ENCODE measurements at regions not wholly inside any gene's neighbourhood (a gene's known extent, or its start where the extent isn't known, plus 50 kb on each side); places are given as distances from the start of the nearest gene placed in this dataset.

DNA sequence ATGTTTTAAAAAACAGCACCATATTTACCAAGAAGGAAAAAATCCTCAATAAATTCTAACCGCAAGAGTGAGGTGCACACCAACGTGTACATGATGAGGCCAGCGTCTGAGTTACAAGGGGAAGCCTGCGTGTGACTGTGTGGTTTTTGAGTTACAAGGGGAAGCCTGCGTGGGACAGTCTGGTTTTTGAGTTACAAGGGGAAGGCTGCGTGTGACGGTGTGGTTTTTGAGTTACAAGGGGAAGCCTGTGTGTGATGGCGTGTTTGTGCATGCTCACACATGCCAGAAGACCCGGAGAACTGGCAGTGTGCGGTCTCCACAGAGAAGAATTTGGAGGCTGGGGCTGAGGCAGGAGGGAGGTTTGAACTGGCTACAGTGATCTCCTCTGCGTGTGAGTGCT is 1376.4 kb downstream of the TBC1D22A start:
- Histone ChIP-seq H3K27me3 (ENCODE audit: control insufficient read depth in 3 of 3, insufficient read depth in 3 of 3, low read depth in 1 of 3, low read length in 3 of 3) (peaks cover 0 to 4% (median 0%) of the 10 kb centered on the region in 3 experiments), H2BK12ac (ENCODE audit: low read length) (no peak overlapping the region), H2BK120ac (ENCODE audit: low read depth, low read length) (no peak overlapping the region), H3K79me1 (ENCODE audit: low read depth, low read length) (no peaks in the 10 kb centered on the region), H3K4me1 (ENCODE audit: control insufficient read depth in 2 of 2, insufficient read depth in 1 of 2, low read depth in 1 of 2, low read length in 2 of 2) (peaks cover 0 to 7% of the 10 kb centered on the region in 2 donors), H3K4me2 (ENCODE audit: insufficient read depth, low read length, poor library complexity, severe bottlenecking) (no peak overlapping the region), H3K18ac (ENCODE audit: low read length) (no peak overlapping the region), H4K91ac (ENCODE audit: low read depth, low read length, poor library complexity) (no peak overlapping the region), H2BK5ac (ENCODE audit: low read length) (no peak overlapping the region), H3K4me3 (ENCODE audit: low read length in 2 of 2) (no peak overlapping the region), H3K23ac (ENCODE audit: low read depth, low read length, poor library complexity) (no peak overlapping the region), H2AFZ (ENCODE audit: low read length) (no peak overlapping the region), H4K8ac (ENCODE audit: low read depth, low read length) (no peak overlapping the region), H3K36me3 (replicated peaks in 1 of 2; ENCODE audit: control insufficient read depth in 2 of 2, insufficient read depth in 2 of 2, low read length in 2 of 2) (no peaks in the 10 kb centered on the region), H2AK5ac (ENCODE audit: low read depth, low read length) (no peak overlapping the region), H3K9ac (ENCODE audit: low read depth, low read length, poor library complexity) (no peak overlapping the region), H3K27ac (replicated peaks; ENCODE audit: low read length) (no peak overlapping the region), H3K9me3 (replicated peaks in 1 of 2; ENCODE audit: control insufficient read depth in 2 of 2, insufficient read depth in 1 of 2, low read depth in 1 of 2, low read length in 2 of 2) (peaks cover 0 to 4% of the 10 kb centered on the region in 2 donors), H3K14ac (ENCODE audit: low read length) (no peak overlapping the region), H3K4ac (ENCODE audit: low read length) (no peak overlapping the region), H2BK15ac (ENCODE audit: low read length) (no peak overlapping the region)
- WGBS, 2 donors (ENCODE audit: extremely low coverage in 2 of 2, insufficient read length in 2 of 2, insufficient replicate concordance in 1 of 2) = no CpG with 5 or more reads among the region's 11 CpGs
- no peak for DNase-seq (ENCODE audit: low spot score)

DNA sequence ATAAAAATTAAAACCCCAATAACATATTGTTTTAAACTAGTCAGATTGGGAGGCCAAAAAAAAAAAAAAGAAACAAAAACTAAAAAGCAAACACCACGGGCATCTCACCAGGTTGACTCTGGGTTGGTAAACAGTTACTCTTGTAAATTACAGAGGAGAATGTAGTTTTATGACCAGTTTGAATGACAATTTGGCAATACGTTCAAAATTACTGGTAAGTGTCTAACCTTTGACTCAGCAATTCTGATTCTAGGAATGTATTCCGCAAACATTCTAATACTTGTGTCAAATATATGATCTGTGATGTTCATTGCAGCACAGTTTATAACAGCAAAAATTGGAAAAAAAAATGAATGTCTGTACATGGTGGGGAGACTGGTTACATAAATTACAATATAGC is 1376.0 kb downstream of the TBC1D22A start:
- Histone ChIP-seq H2AFZ (ENCODE audit: low read length) (no peak overlapping the region), H3K79me1 (ENCODE audit: low read depth, low read length) (no peaks in the 10 kb centered on the region), H2BK5ac (ENCODE audit: low read length) (no peak overlapping the region), H3K9ac (ENCODE audit: low read depth, low read length, poor library complexity) (no peak overlapping the region), H2BK12ac (ENCODE audit: low read length) (no peak overlapping the region), H3K27ac (replicated peaks; ENCODE audit: low read length) (no peak overlapping the region), H4K8ac (ENCODE audit: low read depth, low read length) (no peak overlapping the region), H3K9me3 (replicated peaks in 1 of 2; ENCODE audit: control insufficient read depth in 2 of 2, insufficient read depth in 1 of 2, low read depth in 1 of 2, low read length in 2 of 2) (peaks cover 0 to 5% of the 10 kb centered on the region in 2 donors), H3K18ac (ENCODE audit: low read length) (no peak overlapping the region), H3K4me2 (ENCODE audit: insufficient read depth, low read length, poor library complexity, severe bottlenecking) (no peak overlapping the region), H2AK5ac (ENCODE audit: low read depth, low read length) (no peak overlapping the region), H4K91ac (ENCODE audit: low read depth, low read length, poor library complexity) (no peak overlapping the region), H3K4me3 (ENCODE audit: low read length in 2 of 2) (no peak overlapping the region), H3K14ac (ENCODE audit: low read length) (no peak overlapping the region), H2BK120ac (ENCODE audit: low read depth, low read length) (no peak overlapping the region), H3K27me3 (ENCODE audit: control insufficient read depth in 3 of 3, insufficient read depth in 3 of 3, low read depth in 1 of 3, low read length in 3 of 3) (peaks cover 0 to under 1% (median 0%) of the 10 kb centered on the region in 3 experiments), H3K23ac (ENCODE audit: low read depth, low read length, poor library complexity) (no peak overlapping the region), H3K4ac (ENCODE audit: low read length) (no peak overlapping the region), H2BK15ac (ENCODE audit: low read length) (no peak overlapping the region), H3K36me3 (replicated peaks in 1 of 2; ENCODE audit: control insufficient read depth in 2 of 2, insufficient read depth in 2 of 2, low read length in 2 of 2) (no peaks in the 10 kb centered on the region), H3K4me1 (ENCODE audit: control insufficient read depth in 2 of 2, insufficient read depth in 1 of 2, low read depth in 1 of 2, low read length in 2 of 2) (peaks cover 0 to 7% of the 10 kb centered on the region in 2 donors)
- no peak for DNase-seq (ENCODE audit: low spot score)
- no CpG with 5 or more reads among the region's 3 CpGs for WGBS, 2 donors (ENCODE audit: extremely low coverage in 2 of 2, insufficient read length in 2 of 2, insufficient replicate concordance in 1 of 2)

DNA sequence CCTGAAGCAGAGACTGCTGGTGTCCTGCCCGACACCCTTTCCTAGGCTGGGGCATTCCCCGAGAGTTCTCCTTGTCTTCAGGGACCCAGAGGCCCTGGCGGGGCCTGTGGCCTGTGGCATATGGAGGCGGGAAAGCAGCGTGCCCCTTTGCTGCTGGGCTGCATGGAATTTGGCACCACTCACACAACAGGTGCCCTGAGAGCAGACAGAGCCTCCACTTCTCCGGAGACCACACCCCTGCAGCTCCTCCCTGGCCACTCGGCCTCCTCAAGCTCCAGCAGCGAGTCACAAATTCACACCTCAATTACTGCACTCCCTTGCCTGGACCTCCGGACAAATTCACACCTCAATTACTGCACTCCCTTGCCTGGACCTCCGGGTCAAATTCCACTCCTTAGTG is 1375.2 kb downstream of the TBC1D22A start:
- Histone ChIP-seq H3K4me1 (ENCODE audit: control insufficient read depth in 2 of 2, insufficient read depth in 1 of 2, low read depth in 1 of 2, low read length in 2 of 2) (peaks cover 0 to 7% of the 10 kb centered on the region in 2 donors), H3K14ac (ENCODE audit: low read length) (no peak overlapping the region), H3K23ac (ENCODE audit: low read depth, low read length, poor library complexity) (no peak overlapping the region), H2BK15ac (ENCODE audit: low read length) (peak overlapping the region; percentile 37), H3K9ac (ENCODE audit: low read depth, low read length, poor library complexity) (no peak overlapping the region), H2BK12ac (ENCODE audit: low read length) (no peak overlapping the region), H2AK5ac (ENCODE audit: low read depth, low read length) (no peak overlapping the region), H3K4me3 (ENCODE audit: low read length in 2 of 2) (no peak overlapping the region), H3K36me3 (replicated peaks in 1 of 2; ENCODE audit: control insufficient read depth in 2 of 2, insufficient read depth in 2 of 2, low read length in 2 of 2) (no peaks in the 10 kb centered on the region), H3K79me1 (ENCODE audit: low read depth, low read length) (no peaks in the 10 kb centered on the region), H3K27me3 (ENCODE audit: control insufficient read depth in 3 of 3, insufficient read depth in 3 of 3, low read depth in 1 of 3, low read length in 3 of 3) (no peaks in the 10 kb centered on the region), H2BK120ac (ENCODE audit: low read depth, low read length) (no peak overlapping the region), H4K91ac (ENCODE audit: low read depth, low read length, poor library complexity) (no peak overlapping the region), H3K9me3 (replicated peaks in 1 of 2; ENCODE audit: control insufficient read depth in 2 of 2, insufficient read depth in 1 of 2, low read depth in 1 of 2, low read length in 2 of 2) (peaks cover 0 to 5% of the 10 kb centered on the region in 2 donors), H2BK5ac (ENCODE audit: low read length) (no peak overlapping the region), H3K27ac (replicated peaks; ENCODE audit: low read length) (no peak overlapping the region), H2AFZ (ENCODE audit: low read length) (no peak overlapping the region), H4K8ac (ENCODE audit: low read depth, low read length) (no peak overlapping the region), H3K4ac (ENCODE audit: low read length) (no peak overlapping the region), H3K18ac (ENCODE audit: low read length) (peak overlapping the region; percentile 64), H3K4me2 (ENCODE audit: insufficient read depth, low read length, poor library complexity, severe bottlenecking) (no peak overlapping the region)
- DNase-seq (ENCODE audit: low spot score) = no peak
- WGBS, 2 donors (ENCODE audit: extremely low coverage in 2 of 2, insufficient read length in 2 of 2, insufficient replicate concordance in 1 of 2) = no CpG with 5 or more reads among the region's 10 CpGs

DNA sequence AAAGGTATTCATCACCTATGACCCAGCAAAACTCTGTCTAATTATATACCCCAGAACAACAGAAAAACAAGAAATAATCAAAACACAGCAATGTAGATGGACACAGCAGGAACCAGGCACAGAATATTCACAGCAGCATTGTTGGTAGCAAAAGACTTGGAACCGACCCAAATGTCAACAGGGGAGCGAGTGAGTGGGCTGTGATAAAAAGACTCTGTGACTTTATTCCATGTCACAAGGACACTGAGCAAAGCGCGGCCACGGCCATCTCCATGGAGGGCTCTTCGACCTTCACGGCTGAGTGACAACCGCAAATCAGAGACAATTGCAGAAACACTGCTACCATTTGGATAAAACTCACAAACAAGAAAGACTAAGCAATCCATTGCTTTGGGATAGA is 1373.1 kb downstream of the TBC1D22A start:
- no peak overlapping the region for H3K9ac ChIP-seq (ENCODE audit: low read depth, low read length, poor library complexity)
- WGBS, 2 donors (ENCODE audit: extremely low coverage in 2 of 2, insufficient read length in 2 of 2, insufficient replicate concordance in 1 of 2) = no CpG with 5 or more reads among the region's 8 CpGs
- no peak overlapping the region for H3K4me3 ChIP-seq (ENCODE audit: low read length in 2 of 2)
- H2AK5ac ChIP-seq (ENCODE audit: low read depth, low read length) = no peak overlapping the region
- no peak overlapping the region for H2AFZ ChIP-seq (ENCODE audit: low read length)
- no peak overlapping the region for H3K14ac ChIP-seq (ENCODE audit: low read length)
- H2BK15ac ChIP-seq (ENCODE audit: low read length) = no peak overlapping the region
- H3K18ac ChIP-seq (ENCODE audit: low read length) = no peak overlapping the region
- no peak overlapping the region for H3K27ac ChIP-seq (replicated peaks; ENCODE audit: low read length)
- no peak for DNase-seq (ENCODE audit: low spot score)
- no peak overlapping the region for H4K8ac ChIP-seq (ENCODE audit: low read depth, low read length)
- H3K36me3 ChIP-seq (replicated peaks in 1 of 2; ENCODE audit: control insufficient read depth in 2 of 2, insufficient read depth in 2 of 2, low read length in 2 of 2) = no peaks in the 10 kb centered on the region
- H3K27me3 ChIP-seq (ENCODE audit: control insufficient read depth in 3 of 3, insufficient read depth in 3 of 3, low read depth in 1 of 3, low read length in 3 of 3) = no peaks in the 10 kb centered on the region
- H2BK5ac ChIP-seq (ENCODE audit: low read length) = no peak overlapping the region
- H3K9me3 ChIP-seq (replicated peaks in 1 of 2; ENCODE audit: control insufficient read depth in 2 of 2, insufficient read depth in 1 of 2, low read depth in 1 of 2, low read length in 2 of 2) = peaks cover 0 to 5% of the 10 kb centered on the region in 2 donors
- no peak overlapping the region for H4K91ac ChIP-seq (ENCODE audit: low read depth, low read length, poor library complexity)
- H2BK12ac ChIP-seq (ENCODE audit: low read length) = no peak overlapping the region
- H3K23ac ChIP-seq (ENCODE audit: low read depth, low read length, poor library complexity) = no peak overlapping the region
- no peak overlapping the region for H3K4ac ChIP-seq (ENCODE audit: low read length)
- H3K79me1 ChIP-seq (ENCODE audit: low read depth, low read length) = no peaks in the 10 kb centered on the region
- H2BK120ac ChIP-seq (ENCODE audit: low read depth, low read length) = no peak overlapping the region
- no peak overlapping the region for H3K4me2 ChIP-seq (ENCODE audit: insufficient read depth, low read length, poor library complexity, severe bottlenecking)
- H3K4me1 ChIP-seq (ENCODE audit: control insufficient read depth in 2 of 2, insufficient read depth in 1 of 2, low read depth in 1 of 2, low read length in 2 of 2) = peaks cover 0 to 7% of the 10 kb centered on the region in 2 donors
